Ishikawa (cell line): ENCODE measurements at regions not wholly inside any gene's neighbourhood (a gene's known extent, or its start where the extent isn't known, plus 50 kb on each side); places are given as distances from the start of the nearest gene placed in this dataset.

Experiments
- CEBPB ChIP-seq: IDR thresholded peaks from 2 replicates; pipeline ENCODE4 v1.6.1; 2012
- CREB1 ChIP-seq: IDR thresholded peaks from 2 replicates; pipeline ENCODE4 v1.6.1; 2012; ENCODE audit warnings: low read depth
- EP300 ChIP-seq: IDR thresholded peaks from 2 replicates; pipeline ENCODE4 v1.6.1; 2012; ENCODE audit warnings: borderline replicate concordance
- NFIC ChIP-seq: IDR thresholded peaks from 2 replicates; pipeline ENCODE4 v1.6.1; 2012
- RAD21 ChIP-seq: IDR thresholded peaks from 2 replicates; pipeline ENCODE4 v1.6.1; 2012; ENCODE audit warnings: low read depth
- REST ChIP-seq: IDR thresholded peaks from 2 replicates; pipeline ENCODE4 v1.6.1; 2012; ENCODE audit warnings: low read depth, mild to moderate bottlenecking
- TAF1 ChIP-seq: IDR thresholded peaks from 2 replicates; pipeline ENCODE4 v1.6.1; 2012; ENCODE audit warnings: low read depth, mild to moderate bottlenecking
- TCF12 ChIP-seq: IDR thresholded peaks from 2 replicates; pipeline ENCODE4 v1.6.1; 2012; ENCODE audit warnings: low read depth
- TEAD4 ChIP-seq: IDR thresholded peaks from 2 replicates; pipeline ENCODE4 v1.6.1; 2012
- YY1 ChIP-seq: IDR thresholded peaks from 2 replicates; pipeline ENCODE4 v1.6.1; 2012; ENCODE audit warnings: low read depth
- ZBTB7A ChIP-seq: IDR thresholded peaks from 2 replicates; pipeline ENCODE4 v1.6.1; 2012; ENCODE audit warnings: low read depth
- TF ChIP-seq, protein P1 (sequence below): IDR thresholded peaks from 2 replicates; pipeline ENCODE4 v1.6.1; 2012
- TF ChIP-seq, protein P2 (sequence below): IDR thresholded peaks from 2 replicates; pipeline ENCODE4 v1.6.1; 2012

DNA sequence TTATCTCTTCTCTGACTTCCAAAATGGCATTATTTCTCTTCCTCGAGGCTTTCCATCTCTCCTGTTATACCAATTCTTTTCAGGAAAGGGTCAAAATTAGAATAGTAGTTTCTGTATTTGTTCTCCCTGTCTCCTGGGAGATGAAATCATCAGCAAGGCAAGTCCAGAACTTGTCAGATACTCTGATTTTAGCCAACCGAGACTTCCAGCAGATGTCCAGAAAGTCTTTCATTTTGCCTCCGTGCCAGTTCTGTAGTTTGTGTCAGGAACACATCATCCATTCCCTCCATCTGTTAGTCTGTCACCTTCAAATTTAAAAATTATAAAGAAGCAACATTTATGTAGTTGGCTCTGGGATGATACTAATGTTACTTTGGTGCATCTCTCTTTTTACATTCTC, 275.7 kb downstream of the CCDC59 start:
- TF ChIP-seq EP300 (no peak), TAF1 (no peak), NFIC (no peak), CREB1 (no peak), TEAD4 (no peak), YY1 (no peak), TCF12 (no peak), RAD21 (no peak), REST (no peak), ZBTB7A (no peak), CEBPB (no peak)
- TF ChIP-seq, protein P1, sequence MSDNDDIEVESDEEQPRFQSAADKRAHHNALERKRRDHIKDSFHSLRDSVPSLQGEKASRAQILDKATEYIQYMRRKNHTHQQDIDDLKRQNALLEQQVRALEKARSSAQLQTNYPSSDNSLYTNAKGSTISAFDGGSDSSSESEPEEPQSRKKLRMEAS, result no peak
- TF ChIP-seq, protein P2, sequence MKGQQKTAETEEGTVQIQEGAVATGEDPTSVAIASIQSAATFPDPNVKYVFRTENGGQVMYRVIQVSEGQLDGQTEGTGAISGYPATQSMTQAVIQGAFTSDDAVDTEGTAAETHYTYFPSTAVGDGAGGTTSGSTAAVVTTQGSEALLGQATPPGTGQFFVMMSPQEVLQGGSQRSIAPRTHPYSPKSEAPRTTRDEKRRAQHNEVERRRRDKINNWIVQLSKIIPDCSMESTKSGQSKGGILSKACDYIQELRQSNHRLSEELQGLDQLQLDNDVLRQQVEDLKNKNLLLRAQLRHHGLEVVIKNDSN, result no peak
